ENCODE measurements at regions not wholly inside any gene's neighbourhood (a gene's known extent, or its start where the extent isn't known, plus 50 kb on each side); places are given as distances from the start of the nearest gene placed in this dataset.

DNA sequence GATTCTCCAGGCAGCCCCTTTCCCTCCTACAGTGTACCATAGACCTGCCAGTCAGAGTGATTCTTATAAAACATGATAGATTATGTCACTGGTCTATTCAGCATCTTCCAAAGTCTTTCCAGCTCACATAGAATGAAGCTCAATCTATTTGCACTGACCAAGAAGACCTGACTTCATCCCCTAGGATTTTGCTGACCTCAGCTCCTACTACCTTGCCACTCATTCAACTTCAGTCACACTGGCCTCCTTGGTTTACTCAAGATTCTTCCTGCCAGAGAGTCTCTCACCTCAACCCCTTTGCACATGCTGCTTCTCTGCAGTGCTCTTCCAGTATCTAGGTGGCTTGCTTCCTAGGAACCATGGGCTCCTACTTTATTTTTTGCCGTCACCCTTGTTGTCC lies 392.9 kb downstream of the PID1 start:
- TF ChIP-seq, protein P1, sequence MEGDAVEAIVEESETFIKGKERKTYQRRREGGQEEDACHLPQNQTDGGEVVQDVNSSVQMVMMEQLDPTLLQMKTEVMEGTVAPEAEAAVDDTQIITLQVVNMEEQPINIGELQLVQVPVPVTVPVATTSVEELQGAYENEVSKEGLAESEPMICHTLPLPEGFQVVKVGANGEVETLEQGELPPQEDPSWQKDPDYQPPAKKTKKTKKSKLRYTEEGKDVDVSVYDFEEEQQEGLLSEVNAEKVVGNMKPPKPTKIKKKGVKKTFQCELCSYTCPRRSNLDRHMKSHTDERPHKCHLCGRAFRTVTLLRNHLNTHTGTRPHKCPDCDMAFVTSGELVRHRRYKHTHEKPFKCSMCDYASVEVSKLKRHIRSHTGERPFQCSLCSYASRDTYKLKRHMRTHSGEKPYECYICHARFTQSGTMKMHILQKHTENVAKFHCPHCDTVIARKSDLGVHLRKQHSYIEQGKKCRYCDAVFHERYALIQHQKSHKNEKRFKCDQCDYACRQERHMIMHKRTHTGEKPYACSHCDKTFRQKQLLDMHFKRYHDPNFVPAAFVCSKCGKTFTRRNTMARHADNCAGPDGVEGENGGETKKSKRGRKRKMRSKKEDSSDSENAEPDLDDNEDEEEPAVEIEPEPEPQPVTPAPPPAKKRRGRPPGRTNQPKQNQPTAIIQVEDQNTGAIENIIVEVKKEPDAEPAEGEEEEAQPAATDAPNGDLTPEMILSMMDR (IDR thresholded peaks at IDR 0.05; ENCODE audit: insufficient read depth, low read depth, low read length, missing control alignments), result no peak
- no peak overlapping the region for H3K4me3 ChIP-seq (ENCODE audit: low read depth, low read length)
- no peak for DNase-seq (ENCODE audit: low read depth)

DNA sequence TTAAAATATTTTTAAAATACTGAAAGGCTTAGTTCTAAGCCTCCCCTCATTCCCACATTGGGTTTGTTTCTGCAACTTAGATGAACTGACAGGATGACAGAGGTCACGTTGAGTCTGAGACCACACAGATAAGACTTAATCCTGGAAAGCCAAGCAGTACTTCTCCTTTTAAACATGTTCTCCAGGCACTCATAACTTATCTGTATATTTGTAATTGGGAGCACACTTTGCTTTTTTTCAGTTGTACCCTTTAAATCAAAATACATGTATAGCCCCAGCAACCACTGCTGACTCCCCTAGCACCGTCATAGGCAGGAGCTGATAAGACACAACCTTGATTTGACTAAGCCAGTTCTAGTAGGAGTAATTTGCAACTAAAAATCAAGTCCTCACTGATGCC lies 394.8 kb downstream of the PID1 start:
- no peak for DNase-seq (ENCODE audit: low read depth)
- TF ChIP-seq, protein P1 (IDR thresholded peaks at IDR 0.05; ENCODE audit: insufficient read depth, low read depth, low read length, missing control alignments), result no peak

DNA sequence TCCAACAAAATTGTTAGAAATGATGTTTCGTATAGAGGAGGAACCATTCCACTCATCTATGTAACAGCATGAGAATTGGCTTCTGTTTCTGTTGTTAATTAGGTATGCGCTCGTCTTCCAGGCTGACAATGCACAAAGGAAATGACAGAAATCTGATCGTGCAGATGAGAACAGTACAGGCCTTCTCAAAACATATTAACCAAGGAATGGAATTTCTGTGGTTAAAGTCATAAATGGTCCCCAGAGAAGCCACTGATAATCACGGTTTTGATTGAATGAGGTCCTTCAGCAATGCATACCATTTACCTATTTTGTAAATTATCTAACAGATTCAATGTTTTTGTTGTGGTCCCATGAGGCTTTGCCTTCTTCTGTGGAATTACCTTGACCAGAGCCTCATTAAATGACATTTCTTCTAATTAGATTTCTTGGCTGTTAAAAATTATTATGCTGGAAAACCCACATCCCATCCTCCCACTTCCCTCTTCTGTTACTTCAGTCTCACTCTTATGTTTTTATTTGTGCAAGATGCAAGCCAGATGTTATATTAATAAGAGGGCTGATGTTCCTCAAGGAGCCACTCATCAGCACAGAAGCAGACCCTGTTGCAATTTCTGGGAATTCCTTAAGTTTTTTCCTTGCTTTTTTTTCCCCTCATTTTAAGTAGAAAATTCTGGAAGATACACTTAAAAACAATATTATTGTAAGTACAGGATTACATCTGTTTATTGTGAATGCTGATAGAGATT lies 395.8 kb downstream of the PID1 start:
- no peak for DNase-seq (ENCODE audit: low read depth)
- no peak overlapping the region for H3K4me3 ChIP-seq (ENCODE audit: low read depth, low read length)
- TF ChIP-seq, protein P1 (IDR thresholded peaks at IDR 0.05; ENCODE audit: insufficient read depth, low read depth, low read length, missing control alignments), result no peak

More for the DNA sequence above, 394.8 kb downstream of the PID1 start:
- H3K4me3 ChIP-seq (ENCODE audit: low read depth, low read length), result no peak overlapping the region

DNA sequence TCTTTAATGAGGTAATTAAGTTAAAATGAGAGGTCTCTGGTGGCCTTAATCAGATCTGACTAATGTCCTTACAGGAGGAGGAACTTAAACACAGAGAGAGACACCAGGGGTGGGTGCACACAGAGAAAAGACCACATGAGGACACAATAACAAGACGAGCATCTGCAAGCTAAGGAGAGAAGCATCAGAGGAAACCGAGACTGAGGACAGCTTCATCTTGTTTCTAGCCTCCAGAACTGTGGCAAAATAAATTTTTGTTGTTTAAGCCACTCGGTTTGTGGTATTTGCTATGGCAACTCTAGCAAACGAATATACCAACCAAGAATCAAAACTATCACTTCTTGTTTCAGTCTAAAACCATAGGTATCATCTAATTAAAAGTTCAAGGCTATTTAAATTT lies 400.1 kb downstream of the PID1 start:
- TF ChIP-seq, protein P1 (IDR thresholded peaks at IDR 0.05; ENCODE audit: insufficient read depth, low read depth, low read length, missing control alignments), result no peak
- no peak overlapping the region for H3K4me3 ChIP-seq (ENCODE audit: low read depth, low read length)
- no peak for DNase-seq (ENCODE audit: low read depth)

DNA sequence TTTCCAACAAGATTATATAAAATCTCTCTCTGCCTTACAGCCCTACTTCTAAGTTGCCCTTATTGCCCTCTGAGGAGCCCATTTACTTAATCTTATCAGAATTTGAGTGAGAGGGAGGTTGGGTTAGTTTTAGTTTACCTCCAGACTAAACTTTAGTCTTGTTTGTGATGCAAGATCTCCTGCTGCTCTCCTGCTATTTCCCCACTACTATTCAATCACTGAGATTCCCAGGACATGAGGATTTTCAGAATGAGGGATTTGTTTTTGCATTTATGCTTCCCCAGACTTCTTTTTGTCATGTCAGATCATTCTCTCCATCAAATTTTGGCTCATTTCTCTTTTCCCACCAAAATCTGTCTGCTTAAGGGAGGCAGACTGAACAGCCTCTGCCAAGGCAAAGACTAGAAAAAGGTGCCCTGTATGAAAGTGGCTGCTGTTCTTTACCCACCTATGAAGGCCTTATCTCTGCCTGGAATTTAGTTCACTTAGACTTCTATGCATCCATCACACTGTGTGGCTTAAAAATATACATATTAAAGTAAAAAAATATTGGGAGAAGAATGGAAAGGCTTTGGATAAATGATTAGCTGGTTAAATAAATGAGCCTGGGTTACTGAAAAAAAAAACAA lies 401.3 kb downstream of the PID1 start:
- no peak for DNase-seq (ENCODE audit: low read depth)
- H3K4me3 ChIP-seq (ENCODE audit: low read depth, low read length), result no peak overlapping the region
- TF ChIP-seq, protein P1 (IDR thresholded peaks at IDR 0.05; ENCODE audit: insufficient read depth, low read depth, low read length, missing control alignments), result no peak

DNA sequence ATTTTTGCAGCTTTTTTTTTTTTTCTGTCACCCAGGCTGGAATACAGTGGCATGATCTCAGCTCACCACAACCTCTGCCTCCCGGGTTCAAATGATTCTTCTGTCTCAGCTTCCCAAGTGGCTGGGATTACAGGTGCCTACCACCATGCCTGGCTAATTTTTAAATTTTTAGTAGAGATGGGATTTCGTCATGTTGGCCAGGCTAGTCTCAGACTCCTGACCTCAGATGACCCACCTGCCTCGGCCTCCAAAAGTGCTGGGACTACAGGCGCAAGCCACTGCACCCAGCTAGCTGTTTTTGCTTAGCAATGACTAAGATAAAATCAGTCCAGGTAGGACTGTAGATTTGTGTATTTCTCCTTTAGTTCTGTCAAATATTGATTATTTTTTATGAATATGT lies 403.7 kb downstream of the PID1 start:
- TF ChIP-seq, protein P1 (IDR thresholded peaks at IDR 0.05; ENCODE audit: insufficient read depth, low read depth, low read length, missing control alignments), result no peak
- DNase-seq (ENCODE audit: low read depth), result no peak
- no peak overlapping the region for H3K4me3 ChIP-seq (ENCODE audit: low read depth, low read length)

All from GM12865 (cell line).